ENCODE measurements at regions not wholly inside any gene's neighbourhood (a gene's known extent, or its start where the extent isn't known, plus 50 kb on each side); places are given as distances from the start of the nearest gene placed in this dataset.

DNA sequence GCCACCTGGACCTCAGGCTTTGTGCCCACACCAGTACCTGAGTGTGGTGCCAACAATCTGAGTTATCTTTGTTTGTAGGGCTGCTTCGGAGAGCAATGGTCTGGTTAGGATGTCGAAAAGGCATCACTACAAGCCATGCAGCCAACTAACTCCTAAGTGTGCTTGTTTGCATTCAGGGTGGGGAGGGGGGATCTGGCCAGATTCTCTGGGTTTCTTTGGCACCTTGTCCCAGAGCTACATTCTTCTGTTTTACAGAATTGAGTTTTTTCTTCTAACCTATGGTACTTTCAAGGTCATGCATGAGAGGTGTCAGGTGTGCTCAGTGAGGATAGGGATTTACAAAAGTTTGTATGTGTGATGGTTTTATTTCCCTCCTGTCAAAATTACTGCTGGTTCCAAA, 391.4 kb upstream of the RARB start:
- TF ChIP-seq EZH2 (IDR thresholded peaks at IDR 0.05; ENCODE audit: borderline replicate concordance, insufficient read depth, low read length, poor library complexity, severe bottlenecking), result no peak
- TF ChIP-seq, protein P1, sequence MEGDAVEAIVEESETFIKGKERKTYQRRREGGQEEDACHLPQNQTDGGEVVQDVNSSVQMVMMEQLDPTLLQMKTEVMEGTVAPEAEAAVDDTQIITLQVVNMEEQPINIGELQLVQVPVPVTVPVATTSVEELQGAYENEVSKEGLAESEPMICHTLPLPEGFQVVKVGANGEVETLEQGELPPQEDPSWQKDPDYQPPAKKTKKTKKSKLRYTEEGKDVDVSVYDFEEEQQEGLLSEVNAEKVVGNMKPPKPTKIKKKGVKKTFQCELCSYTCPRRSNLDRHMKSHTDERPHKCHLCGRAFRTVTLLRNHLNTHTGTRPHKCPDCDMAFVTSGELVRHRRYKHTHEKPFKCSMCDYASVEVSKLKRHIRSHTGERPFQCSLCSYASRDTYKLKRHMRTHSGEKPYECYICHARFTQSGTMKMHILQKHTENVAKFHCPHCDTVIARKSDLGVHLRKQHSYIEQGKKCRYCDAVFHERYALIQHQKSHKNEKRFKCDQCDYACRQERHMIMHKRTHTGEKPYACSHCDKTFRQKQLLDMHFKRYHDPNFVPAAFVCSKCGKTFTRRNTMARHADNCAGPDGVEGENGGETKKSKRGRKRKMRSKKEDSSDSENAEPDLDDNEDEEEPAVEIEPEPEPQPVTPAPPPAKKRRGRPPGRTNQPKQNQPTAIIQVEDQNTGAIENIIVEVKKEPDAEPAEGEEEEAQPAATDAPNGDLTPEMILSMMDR (IDR thresholded peaks at IDR 0.05; ENCODE audit: poor library complexity, severe bottlenecking), result no peak
- TF ChIP-seq POLR2AphosphoS5 (IDR thresholded peaks at IDR 0.05), result no peak
- TF ChIP-seq TAF1 (IDR thresholded peaks at IDR 0.05; ENCODE audit: low read depth), result no peak
- TF ChIP-seq RAD21 (conservative IDR thresholded peaks at IDR 0.05), result no peak
